HG03097 (cell line): ENCODE measurements at regions not wholly inside any gene's neighbourhood (a gene's known extent, or its start where the extent isn't known, plus 50 kb on each side); places are given as distances from the start of the nearest gene placed in this dataset.
"Not testable (repeated sequence)": the region's sequence is repeated elsewhere in the genome, so short reads cannot be mapped to it uniquely, and the experiment has no call there.

ENCODE experiments used
- ATAC-seq: cut with Tn5 transposase; IDR thresholded peaks from one replicate; pipeline ENCODE4 v1.9.1; 2021; ENCODE audit not compliant: unreplicated experiment, low FRiP score

- ATAC-seq = no peak
Observed at GRCh38 chr11:87779276-87780067, 395.8 kb downstream of the RAB38 start.

GRCh38 chr11:87778357-87778756 is 396.9 kb downstream of the RAB38 start:
- ATAC-seq = no peak

- no peak for ATAC-seq
Observed at GRCh38 chr11:87775036-87775435, 400.2 kb downstream of the RAB38 start.

GRCh38 chr11:87769661-87770060 is 405.6 kb downstream of the RAB38 start:
- ATAC-seq = no peak

GRCh38 chr11:87767615-87768014 is 407.6 kb downstream of the RAB38 start:
- ATAC-seq = no peak

- ATAC-seq = not testable (repeated sequence)
Observed at GRCh38 chr11:87764075-87764474, 411.2 kb downstream of the RAB38 start.

GRCh38 chr11:87754685-87755084 is 420.6 kb downstream of the RAB38 start:
- ATAC-seq = no peak

- no peak for ATAC-seq
Observed at GRCh38 chr11:87753143-87753542, 422.1 kb downstream of the RAB38 start.

- ATAC-seq = no peak
Observed at GRCh38 chr11:87743007-87743406, 432.2 kb downstream of the RAB38 start.

- ATAC-seq = no peak
Observed at GRCh38 chr11:87740968-87741367, 434.3 kb downstream of the RAB38 start.

GRCh38 chr11:87740451-87740850 is 434.8 kb downstream of the RAB38 start:
- no peak for ATAC-seq

GRCh38 chr11:87739766-87740165 is 435.5 kb downstream of the RAB38 start:
- ATAC-seq = no peak

- ATAC-seq = no peak
Observed at GRCh38 chr11:87739261-87739660, 436.0 kb downstream of the RAB38 start.

GRCh38 chr11:87736928-87737327 is 438.3 kb downstream of the RAB38 start:
- ATAC-seq = no peak

- no peak for ATAC-seq
Observed at GRCh38 chr11:87726506-87726905, 448.7 kb downstream of the RAB38 start.

- ATAC-seq = no peak
Observed at GRCh38 chr11:87724358-87724757, 450.9 kb downstream of the RAB38 start.

GRCh38 chr11:87722756-87723565 is 452.3 kb downstream of the RAB38 start:
- no peak for ATAC-seq

- ATAC-seq = no peak
Observed at GRCh38 chr11:87719326-87720073, 455.7 kb downstream of the RAB38 start.

- ATAC-seq = no peak
Observed at GRCh38 chr11:87712802-87713202, 462.4 kb downstream of the RAB38 start.

- ATAC-seq = no peak
Observed at GRCh38 chr11:87712391-87712790, 462.9 kb downstream of the RAB38 start.

GRCh38 chr11:87703589-87703988 is 471.7 kb downstream of the RAB38 start:
- not testable (repeated sequence) for ATAC-seq
